CD14-positive monocyte (primary cell): ENCODE measurements at regions not wholly inside any gene's neighbourhood (a gene's known extent, or its start where the extent isn't known, plus 50 kb on each side); places are given as distances from the start of the nearest gene placed in this dataset.

Source experiments
- DNase-seq, 3 donors: peaks; one replicate each; pipeline ENCODE4 v3.0.0-alpha.2; 2011 to 2022
- H2AFZ ChIP-seq: 2 replicates; pipeline ENCODE4 v1.6.0; 2012; ENCODE audit warnings: mild to moderate bottlenecking, low read depth, low read length, inconsistent platforms; ENCODE audit not compliant: insufficient read depth, poor library complexity, severe bottlenecking
- H3K27ac ChIP-seq, 2 donors: 1 replicate in 1 of 2; 2 replicates in 1 of 2; pipeline ENCODE4 v1.5.1; 2012 to 2013; ENCODE audit warnings: low read length in 2 of 2, control low read depth in 1 of 2, inconsistent platforms in 1 of 2, low read depth in 1 of 2, mild to moderate bottlenecking in 1 of 2
- H3K27me3 ChIP-seq, 2 donors: one replicate each; pipeline versions ENCODE4 v1.6.0 to v1.6.1; 2011 to 2013; ENCODE audit warnings: low read length in 2 of 2; ENCODE audit not compliant: control insufficient read depth in 2 of 2, insufficient read depth in 2 of 2
- H3K36me3 ChIP-seq, 2 donors: replicated peaks in 1 of 2; 1 replicate in 1 of 2; 2 replicates in 1 of 2; pipeline versions ENCODE4 v1.5.1 to v1.6.1; 2012 to 2013; ENCODE audit warnings: low read length in 2 of 2, control low read depth in 1 of 2, inconsistent platforms in 1 of 2, mild to moderate bottlenecking in 1 of 2; ENCODE audit not compliant: insufficient read depth in 2 of 2, control insufficient read depth in 1 of 2
- H3K4me1 ChIP-seq, 2 donors: 1 replicate in 1 of 2; 2 replicates in 1 of 2; pipeline versions ENCODE4 v1.5.1 to v1.6.1; 2012 to 2013; ENCODE audit warnings: low read length in 2 of 2, control low read depth in 1 of 2, inconsistent platforms in 1 of 2, mild to moderate bottlenecking in 1 of 2, moderate library complexity in 1 of 2; ENCODE audit not compliant: insufficient read depth in 2 of 2, control insufficient read depth in 1 of 2
- H3K4me2 ChIP-seq: replicated peaks from 2 replicates; pipeline ENCODE3; 2012; ENCODE audit warnings: low read length, moderate library complexity, mild to moderate bottlenecking; ENCODE audit not compliant: poor library complexity, severe bottlenecking; ENCODE audit errors: extremely low read depth
- H3K4me3 ChIP-seq, 3 experiments: fragments of 200-600 bp in 1 of 3; sonication (generic) in 1 of 3; replicated peaks in 1 of 3; 1 replicate in 2 of 3; 2 replicates in 1 of 3; pipeline ENCODE4 v1.5.1; 2011 to 2013; ENCODE audit warnings: low read length in 3 of 3, mild to moderate bottlenecking in 3 of 3, control low read depth in 2 of 3, low read depth in 2 of 3, inconsistent platforms in 1 of 3, moderate library complexity in 1 of 3
- H3K79me2 ChIP-seq: 2 replicates; pipeline ENCODE4 v1.6.0; 2012; ENCODE audit warnings: mild to moderate bottlenecking, control low read depth, inconsistent platforms, low read length, moderate library complexity; ENCODE audit not compliant: insufficient read depth
- H3K9ac ChIP-seq: 2 replicates; pipeline ENCODE4 v1.6.0; 2017; ENCODE audit warnings: low read length, mild to moderate bottlenecking; ENCODE audit not compliant: insufficient read depth, poor library complexity, severe bottlenecking
- H3K9me3 ChIP-seq, 2 donors: replicated peaks in 1 of 2; 1 replicate in 1 of 2; 2 replicates in 1 of 2; pipeline versions ENCODE4 v1.5.1 to v1.6.1; 2012 to 2013; ENCODE audit warnings: low read length in 2 of 2, control low read depth in 1 of 2; ENCODE audit not compliant: control insufficient read depth in 1 of 2, insufficient read depth in 1 of 2
- H4K20me1 ChIP-seq: 2 replicates; pipeline ENCODE4 v1.6.0; 2012; ENCODE audit warnings: mild to moderate bottlenecking, low read length, control low read depth, moderate library complexity; ENCODE audit not compliant: insufficient read depth
- H3K27ac Mint-ChIP-seq, 7 donors: one replicate each; pipeline ENCODE4 v1.8.0; 2020; ENCODE audit warnings: mild to moderate bottlenecking in 7 of 7, mixed read lengths in 7 of 7, moderate library complexity in 6 of 7, inconsistent platforms in 2 of 7
- H3K27me3 Mint-ChIP-seq, 3 donors: one replicate each; pipeline ENCODE4 v1.8.0; 2021 to 2022; ENCODE audit warnings: low read depth in 3 of 3, mild to moderate bottlenecking in 3 of 3, mixed read lengths in 3 of 3, moderate library complexity in 3 of 3, inconsistent platforms in 1 of 3
- H3K36me3 Mint-ChIP-seq, 2 donors: one replicate each; pipeline ENCODE4 v1.8.0; 2020; ENCODE audit warnings: mixed read lengths in 2 of 2, inconsistent platforms in 1 of 2, mild to moderate bottlenecking in 1 of 2
- H3K4me1 Mint-ChIP-seq: one replicate; pipeline ENCODE4 v1.8.0; 2020; ENCODE audit warnings: mild to moderate bottlenecking, mixed read lengths
- H3K4me3 Mint-ChIP-seq, 2 donors: one replicate each; pipeline ENCODE4 v1.8.0; 2020; ENCODE audit warnings: mild to moderate bottlenecking in 2 of 2, mixed read lengths in 2 of 2, moderate library complexity in 1 of 2
- H3K9me3 Mint-ChIP-seq, 7 donors: one replicate each; pipeline ENCODE4 v1.8.0; 2020 to 2022; ENCODE audit warnings: mixed read lengths in 7 of 7, mild to moderate bottlenecking in 6 of 7, moderate library complexity in 6 of 7, inconsistent platforms in 2 of 7
- CTCF ChIP-seq: fragments of 200-600 bp; IDR thresholded peaks from one replicate; pipeline ENCODE4 v1.8.0; 2022; ENCODE audit warnings: antibody characterized with exemption, mild to moderate bottlenecking
- WGBS: methylation state at CpG from one replicate; pipeline ENCODE4 v1.1.5; 2013; ENCODE audit warnings: missing lambda C conversion rate; ENCODE audit not compliant: insufficient coverage; 5-methylcytosine and 5-hydroxymethylcytosine counted together
- intact Hi-C, 2 donors: fragments of 100-400 bp; cut with micrococcal nuclease; formaldehyde crosslinking; loops; one replicate each; pipeline versions ENCODE4 v1.15.0 to v1.15.1; 2023

DNA sequence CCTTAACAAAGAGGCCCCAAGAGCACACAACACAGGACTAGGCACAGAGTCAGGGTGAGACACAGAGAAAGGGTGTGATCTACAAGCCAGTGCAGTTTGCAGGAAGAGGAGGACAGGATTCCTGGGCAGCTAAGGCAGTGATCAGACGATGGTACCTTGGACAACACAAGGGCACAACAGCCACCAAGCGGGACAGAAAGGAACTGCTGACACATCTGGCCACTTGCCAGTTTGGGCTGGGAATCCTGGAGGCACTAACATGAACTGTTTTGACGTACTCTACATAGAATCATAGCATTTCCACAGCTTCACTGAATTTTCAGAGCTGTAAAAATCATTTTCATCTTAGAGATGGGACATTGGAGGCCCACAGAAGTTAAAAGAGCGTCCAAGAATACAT, 221.5 kb upstream of the SLC35G4 start:
- Histone ChIP-seq H4K20me1 (no peaks in the 10 kb centered on the region), H3K27me3 (no peaks in the 10 kb centered on the region), H3K36me3 (no peaks in the 10 kb centered on the region), H3K4me3 (no peak overlapping the region), H3K9me3 (no peaks in the 10 kb centered on the region), H3K9ac (no peak overlapping the region), H3K79me2 (no peaks in the 10 kb centered on the region), H2AFZ (no peak overlapping the region), H3K4me1 (no peaks in the 10 kb centered on the region), H3K4me2 (no peak overlapping the region), H3K27ac (no peak overlapping the region)
- Mint-ChIP-seq H3K36me3 (no peaks in the 10 kb centered on the region), H3K27me3 (peaks cover 0 to 4% (median 0%) of the 10 kb centered on the region in 3 donors), H3K4me3 (no peak overlapping the region), H3K4me1 (no peaks in the 10 kb centered on the region), H3K27ac (no peak overlapping the region), H3K9me3 (no peaks in the 10 kb centered on the region)
- TF ChIP-seq CTCF = no peak
- no peak for DNase-seq
- intact Hi-C loops = no loop called here
- 40% methylated on average over 3 of the region's 4 CpGs for WGBS

GRCh38 chr18:11383381-11383780, 226.0 kb upstream of the SLC35G4 start:
- Mint-ChIP-seq H3K9me3 (peaks cover 0 to 2% (median 0%) of the 10 kb centered on the region in 7 donors), H3K4me1 (no peaks in the 10 kb centered on the region), H3K27ac (no peak overlapping the region), H3K27me3 (no peaks in the 10 kb centered on the region), H3K36me3 (no peaks in the 10 kb centered on the region), H3K4me3 (no peak overlapping the region)
- no peaks in the 10 kb centered on the region for H3K79me2 ChIP-seq
- H3K36me3 ChIP-seq = no peaks in the 10 kb centered on the region
- H4K20me1 ChIP-seq = no peaks in the 10 kb centered on the region
- no CpG with 5 or more reads among the region's 1 CpG for WGBS
- intact Hi-C loops = no loop called here
- TF ChIP-seq CTCF = no peak
- H3K4me2 ChIP-seq = no peak overlapping the region
- H2AFZ ChIP-seq = no peak overlapping the region
- H3K4me3 ChIP-seq = no peak overlapping the region
- H3K27me3 ChIP-seq = no peaks in the 10 kb centered on the region
- H3K27ac ChIP-seq = no peak overlapping the region
- no peaks in the 10 kb centered on the region for H3K9me3 ChIP-seq
- no peak overlapping the region for H3K9ac ChIP-seq
- no peak for DNase-seq
- H3K4me1 ChIP-seq = no peaks in the 10 kb centered on the region
